A673 (cell line): ENCODE measurements at regions not wholly inside any gene's neighbourhood (a gene's known extent, or its start where the extent isn't known, plus 50 kb on each side); places are given as distances from the start of the nearest gene placed in this dataset.
"Not testable (repeated sequence)": the region's sequence is repeated elsewhere in the genome, so short reads cannot be mapped to it uniquely, and the experiment has no call there.

Experiments
- BruUV-seq: library from RNA; stranded (reverse); fragments of 400-500 nt; replicated peaks from 2 replicates; lab custom pipeline; 2021; lab: Mats Ljungman, UMichigan
- CTCF ChIA-PET: fragments of 300-600 bp; sonication (Branson Sonifier 250); formaldehyde crosslinking; loops from one replicate; lab custom pipeline; 2022; ENCODE audit warnings: antibody characterized with exemption; lab: Charles Lee
- POLR2A ChIA-PET: fragments of 300-600 bp; sonication (Branson Sonifier 250); formaldehyde crosslinking; loops from one replicate; lab custom pipeline; 2022; ENCODE audit warnings: antibody characterized with exemption; ENCODE audit not compliant: low non-redundant PET; lab: Charles Lee
- DNase-seq: peaks from one replicate; pipeline ENCODE4 v3.0.0-alpha.2; 2015; ENCODE audit warnings: low spot score
- H3K27ac ChIP-seq: fragments of 200-600 bp; sonication (generic); 2 replicates; pipeline ENCODE4 v1.5.1; 2016; ENCODE audit warnings: mixed run types, low read depth, mild to moderate bottlenecking, mixed read lengths, antibody characterized with exemption, low read length; ENCODE audit not compliant: poor library complexity, severe bottlenecking
- H3K27me3 ChIP-seq: fragments of 200-600 bp; sonication (generic); replicated peaks from 2 replicates; pipeline ENCODE4 v1.6.1; 2017; ENCODE audit warnings: mixed run types, low read depth, mild to moderate bottlenecking, mixed read lengths, antibody characterized with exemption, low read length; ENCODE audit not compliant: insufficient read depth, poor library complexity
- H3K36me3 ChIP-seq: fragments of 200-600 bp; sonication (generic); 2 replicates; pipeline ENCODE4 v1.6.1; 2016; ENCODE audit warnings: mixed run types, mild to moderate bottlenecking, mixed read lengths, antibody characterized with exemption, low read length; ENCODE audit not compliant: insufficient read depth, poor library complexity, severe bottlenecking
- H3K4me1 ChIP-seq: fragments of 200-600 bp; sonication (generic); 2 replicates; pipeline ENCODE4 v1.6.1; 2017; ENCODE audit warnings: mixed run types, mild to moderate bottlenecking, mixed read lengths, antibody characterized with exemption, low read length; ENCODE audit not compliant: insufficient read depth, poor library complexity, severe bottlenecking
- H3K4me3 ChIP-seq: fragments of 200-600 bp; sonication (generic); 2 replicates; pipeline ENCODE4 v1.5.1; 2016; ENCODE audit warnings: low read depth, mixed run types, mild to moderate bottlenecking, mixed read lengths, low read length; ENCODE audit not compliant: poor library complexity, severe bottlenecking
- H3K9me3 ChIP-seq: fragments of 200-600 bp; sonication (generic); 2 replicates; pipeline ENCODE4 v1.6.1; 2016; ENCODE audit warnings: mixed run types, low read depth, mild to moderate bottlenecking, mixed read lengths, antibody characterized with exemption, low read length; ENCODE audit not compliant: poor library complexity, severe bottlenecking
- CTCF ChIP-seq: fragments of 300-800, 200-600 bp; sonication (generic); conservative IDR thresholded peaks from 2 replicates; pipeline ENCODE4 v1.5.1; 2017; ENCODE audit warnings: low read depth, mild to moderate bottlenecking, antibody characterized with exemption, low read length, moderate library complexity, mixed read lengths
- EZH2 ChIP-seq: fragments of 200-600 bp; sonication (generic); IDR thresholded peaks from 2 replicates; pipeline ENCODE4 v1.6.1; 2017; ENCODE audit warnings: borderline replicate concordance, low read depth, mild to moderate bottlenecking, mixed read lengths, antibody characterized with exemption, low read length; ENCODE audit not compliant: poor library complexity, severe bottlenecking
- intact Hi-C: fragments of 100-400 bp; cut with micrococcal nuclease; formaldehyde crosslinking; loops from one replicate; pipeline ENCODE4 v1.10.0; 2022; ENCODE audit not compliant: unreplicated experiment

GRCh38 chr20:23294166-23294565 lies 56.4 kb upstream of the NXT1 start:
- no TSS peak for BruUV-seq
- H3K27me3 ChIP-seq: peaks cover 14% of the 10 kb centered on the region
- no peaks in the 10 kb centered on the region for H3K36me3 ChIP-seq

GRCh38 chr20:23293689-23294088 lies 56.9 kb upstream of the NXT1 start:
- intact Hi-C loops: no loop called here
- BruUV-seq: no TSS peak
- peaks cover 14% of the 10 kb centered on the region for H3K27me3 ChIP-seq
- TF ChIP-seq CTCF (no peak), EZH2 (no peak)
- no peaks in the 10 kb centered on the region for H3K9me3 ChIP-seq
- ChIA-PET POLR2A (no interaction called here), CTCF (interaction anchor here (0.6 kb wide), 1 partner anchor 47 kb away, joined by 3 read pairs; no protein-coding TSS in a partner anchor)
- no peaks in the 10 kb centered on the region for H3K4me1 ChIP-seq
- no peak for DNase-seq
- no peak overlapping the region for H3K27ac ChIP-seq
- H3K36me3 ChIP-seq: no peaks in the 10 kb centered on the region
- no peak overlapping the region for H3K4me3 ChIP-seq

More at GRCh38 chr20:23294166-23294565, 56.4 kb upstream of the NXT1 start:
- POLR2A ChIA-PET: no interaction called here
- intact Hi-C loops: no loop called here
- no peak overlapping the region for H3K4me3 ChIP-seq
- no peaks in the 10 kb centered on the region for H3K9me3 ChIP-seq
- H3K27ac ChIP-seq: no peak overlapping the region
- DNase-seq: no peak
- TF ChIP-seq EZH2: no peak
- no peak for TF ChIP-seq CTCF
- H3K4me1 ChIP-seq: no peaks in the 10 kb centered on the region
- CTCF ChIA-PET: no interaction called here

- H3K36me3 ChIP-seq, H3K27ac ChIP-seq, POLR2A ChIA-PET, DNase-seq, intact Hi-C loops, BruUV-seq, H3K4me3 ChIP-seq, H3K4me1 ChIP-seq, CTCF ChIA-PET, H3K9me3 ChIP-seq: not testable (repeated sequence)
- H3K27me3 ChIP-seq: peaks cover 14% of the 10 kb centered on the region
Observed at GRCh38 chr20:23292311-23292710, 58.3 kb upstream of the NXT1 start.

GRCh38 chr20:23291575-23292240 lies 58.9 kb upstream of the NXT1 start:
- no peak overlapping the region for H3K27ac ChIP-seq
- H3K4me1 ChIP-seq: no peaks in the 10 kb centered on the region
- no peak for TF ChIP-seq CTCF
- TF ChIP-seq EZH2: no peak
- no peak for DNase-seq
- no peaks in the 10 kb centered on the region for H3K9me3 ChIP-seq
- BruUV-seq: no TSS peak
- peaks cover 14% of the 10 kb centered on the region for H3K27me3 ChIP-seq
- intact Hi-C loops: no loop called here
- ChIA-PET POLR2A (no interaction called here), CTCF (no interaction called here)
- no peak overlapping the region for H3K4me3 ChIP-seq
- no peaks in the 10 kb centered on the region for H3K36me3 ChIP-seq
